ENCODE measurements at regions not wholly inside any gene's neighbourhood (a gene's known extent, or its start where the extent isn't known, plus 50 kb on each side); places are given as distances from the start of the nearest gene placed in this dataset.

DNA sequence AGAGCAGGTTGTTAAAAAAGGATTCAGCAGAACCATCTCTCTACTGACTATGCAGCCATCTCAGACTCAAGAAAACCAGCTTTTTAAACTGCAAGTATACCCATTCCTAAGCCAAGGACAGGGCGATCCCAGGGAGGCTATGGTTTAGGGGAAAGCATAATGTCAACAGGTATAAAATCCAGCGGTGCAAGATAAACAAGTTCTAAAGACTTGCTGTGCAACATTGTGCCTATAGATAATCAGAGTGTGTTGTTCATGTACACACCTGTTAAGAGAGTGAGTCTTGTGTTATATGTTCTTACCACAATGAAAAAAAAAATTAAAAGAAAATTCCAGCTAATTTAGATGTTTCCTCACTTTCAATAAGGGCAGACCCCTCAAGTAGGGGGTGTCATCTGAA lies 63.6 kb upstream of the DIRAS2 start:
- TF ChIP-seq MYC (IDR thresholded peaks at IDR 0.05; ENCODE audit: low read depth, low read length) (no peak), POLR2A (IDR thresholded peaks at IDR 0.05; ENCODE audit: extremely low read depth, insufficient read length) (no peak)
